PC-9 (cell line): ENCODE measurements at regions not wholly inside any gene's neighbourhood (a gene's known extent, or its start where the extent isn't known, plus 50 kb on each side); places are given as distances from the start of the nearest gene placed in this dataset.

ENCODE experiments used
- EZH2 ChIP-seq: fragments of 200-600 bp; sonication (generic); IDR thresholded peaks from 2 replicates; pipeline ENCODE4 v1.8.0; 2017; ENCODE audit warnings: antibody characterized with exemption, low read depth
- TF ChIP-seq, protein P1 (sequence below): fragments of 200-600 bp; sonication (generic); conservative IDR thresholded peaks from 2 replicates; pipeline ENCODE4 v1.6.1; 2017; ENCODE audit warnings: mixed run types, antibody characterized with exemption, mild to moderate bottlenecking, moderate library complexity

DNA sequence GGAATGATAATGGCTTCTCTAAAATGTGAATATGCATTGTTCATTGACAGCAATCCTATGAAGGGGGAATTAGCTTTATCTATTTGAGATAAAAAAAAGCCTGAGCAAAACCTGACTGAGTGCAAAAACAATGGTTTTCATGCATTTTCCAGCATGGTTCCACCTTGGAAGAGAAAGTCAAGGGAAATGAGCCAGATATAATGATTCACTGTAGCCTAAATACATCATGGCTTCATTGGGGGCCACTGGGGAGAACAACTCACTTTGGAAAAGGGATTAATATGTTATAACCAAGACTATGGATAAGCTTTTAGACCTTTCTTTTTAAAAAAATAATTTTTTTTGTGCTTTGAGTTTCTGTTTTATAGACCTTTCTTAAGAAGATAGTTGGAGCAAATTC, 679.7 kb downstream of the NYAP2 start:
- TF ChIP-seq, protein P1, sequence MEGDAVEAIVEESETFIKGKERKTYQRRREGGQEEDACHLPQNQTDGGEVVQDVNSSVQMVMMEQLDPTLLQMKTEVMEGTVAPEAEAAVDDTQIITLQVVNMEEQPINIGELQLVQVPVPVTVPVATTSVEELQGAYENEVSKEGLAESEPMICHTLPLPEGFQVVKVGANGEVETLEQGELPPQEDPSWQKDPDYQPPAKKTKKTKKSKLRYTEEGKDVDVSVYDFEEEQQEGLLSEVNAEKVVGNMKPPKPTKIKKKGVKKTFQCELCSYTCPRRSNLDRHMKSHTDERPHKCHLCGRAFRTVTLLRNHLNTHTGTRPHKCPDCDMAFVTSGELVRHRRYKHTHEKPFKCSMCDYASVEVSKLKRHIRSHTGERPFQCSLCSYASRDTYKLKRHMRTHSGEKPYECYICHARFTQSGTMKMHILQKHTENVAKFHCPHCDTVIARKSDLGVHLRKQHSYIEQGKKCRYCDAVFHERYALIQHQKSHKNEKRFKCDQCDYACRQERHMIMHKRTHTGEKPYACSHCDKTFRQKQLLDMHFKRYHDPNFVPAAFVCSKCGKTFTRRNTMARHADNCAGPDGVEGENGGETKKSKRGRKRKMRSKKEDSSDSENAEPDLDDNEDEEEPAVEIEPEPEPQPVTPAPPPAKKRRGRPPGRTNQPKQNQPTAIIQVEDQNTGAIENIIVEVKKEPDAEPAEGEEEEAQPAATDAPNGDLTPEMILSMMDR, result no peak
- TF ChIP-seq EZH2, result no peak
